ENCODE measurements at regions not wholly inside any gene's neighbourhood (a gene's known extent, or its start where the extent isn't known, plus 50 kb on each side); places are given as distances from the start of the nearest gene placed in this dataset.
"Not testable (repeated sequence)": the region's sequence is repeated elsewhere in the genome, so short reads cannot be mapped to it uniquely, and the experiment has no call there.

GRCh38 chr9:28378231-28378630 lies 805.0 kb upstream of the C9orf72 start:
- no peak for DNase-seq

DNA sequence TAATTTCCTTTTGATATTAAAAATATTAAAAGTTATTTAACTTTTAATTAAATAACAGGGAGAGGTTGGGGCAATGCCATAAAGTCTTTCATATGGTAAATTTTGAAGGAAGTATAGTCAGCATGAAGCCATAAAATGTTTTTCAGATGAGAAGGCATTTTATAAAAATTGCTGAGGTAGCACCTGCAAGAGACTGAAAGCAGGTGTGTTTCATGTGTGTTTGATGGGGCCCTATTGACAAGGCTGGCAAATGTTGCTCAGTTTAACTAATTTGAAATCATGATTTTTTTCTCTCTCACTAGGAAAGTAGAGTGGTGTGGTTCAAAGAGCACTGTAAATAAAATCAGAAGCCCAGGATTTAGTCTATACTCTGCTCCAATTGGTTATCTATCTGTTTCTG lies 805.8 kb upstream of the C9orf72 start:
- no peak for DNase-seq

DNA sequence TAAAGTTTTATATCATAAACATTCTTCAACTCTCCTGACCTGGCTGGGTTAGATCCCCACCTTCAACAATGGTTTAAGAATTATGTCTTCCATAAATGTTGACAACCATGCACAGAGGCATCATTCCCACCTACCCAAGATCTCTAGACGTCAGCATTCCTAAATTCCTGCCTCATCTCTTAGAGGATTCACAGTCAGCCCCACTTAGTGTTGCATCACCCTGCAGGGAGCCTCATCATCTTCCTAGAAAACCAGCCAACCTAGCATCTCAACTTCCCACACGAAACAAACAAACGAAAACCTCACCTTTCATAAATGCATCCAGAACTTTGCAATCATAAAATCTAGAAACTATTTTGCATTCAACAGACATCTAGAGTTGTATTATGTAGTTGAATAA lies 816.1 kb upstream of the C9orf72 start:
- DNase-seq, result no peak

DNA sequence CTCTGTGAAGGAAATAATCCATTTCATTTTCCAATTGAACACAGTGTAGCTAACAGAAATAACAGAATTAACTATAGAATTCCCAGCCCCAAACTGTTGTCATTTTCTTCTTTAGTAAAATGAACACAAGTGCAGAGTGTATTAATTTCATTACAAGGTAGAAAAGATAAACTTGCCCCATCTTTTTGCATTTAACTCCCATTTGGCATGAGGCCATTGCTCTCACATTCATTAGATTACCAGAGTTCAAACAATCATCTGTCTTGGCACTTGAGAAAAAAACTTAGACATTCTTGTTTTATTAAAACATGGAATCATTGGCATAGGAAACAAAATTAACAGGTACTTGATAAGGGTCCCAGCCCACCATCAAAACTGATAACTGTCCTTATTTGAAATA lies 821.5 kb upstream of the C9orf72 start:
- DNase-seq, result no peak

DNA sequence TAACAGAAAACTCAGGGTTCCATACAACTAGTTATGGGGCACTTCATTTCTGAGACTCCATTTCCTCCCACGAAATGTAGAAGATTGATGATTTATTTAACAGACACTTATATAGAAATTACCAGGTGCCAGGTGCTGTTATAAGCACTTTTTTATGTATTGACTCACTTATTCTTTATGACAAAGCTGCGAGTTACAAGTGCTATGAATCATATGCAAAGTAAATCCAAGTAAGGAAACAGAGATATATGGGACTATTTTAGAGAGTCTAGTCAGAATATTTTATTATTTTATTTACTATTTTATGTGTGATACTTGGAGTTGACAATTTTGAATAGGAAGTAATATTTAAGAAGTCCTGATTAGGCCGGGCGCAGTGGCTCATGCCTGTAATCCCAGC lies 822.8 kb upstream of the C9orf72 start:
- DNase-seq, result no peak

DNA sequence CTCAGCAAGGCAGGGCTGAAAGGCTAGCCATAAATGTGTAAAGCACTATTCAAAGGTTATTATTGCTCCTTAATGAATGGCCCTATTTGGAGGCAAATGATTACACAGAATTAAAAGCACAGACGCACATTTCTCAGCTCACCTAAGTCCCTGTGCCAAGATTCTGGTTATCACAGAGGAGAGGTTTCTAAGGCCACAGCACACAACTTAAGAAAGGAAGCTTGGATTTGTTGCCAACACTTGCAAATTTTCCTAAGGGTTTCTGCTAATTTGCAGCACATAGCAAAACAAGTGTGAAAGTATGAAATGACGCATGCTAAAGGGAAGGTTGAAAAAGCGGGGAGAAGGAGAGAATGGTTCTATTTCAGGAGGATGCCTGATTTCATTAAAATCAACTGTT lies 834.1 kb upstream of the C9orf72 start:
- DNase-seq, result no peak

GRCh38 chr9:28409919-28410318 lies 836.6 kb upstream of the C9orf72 start:
- no peak for DNase-seq

DNA sequence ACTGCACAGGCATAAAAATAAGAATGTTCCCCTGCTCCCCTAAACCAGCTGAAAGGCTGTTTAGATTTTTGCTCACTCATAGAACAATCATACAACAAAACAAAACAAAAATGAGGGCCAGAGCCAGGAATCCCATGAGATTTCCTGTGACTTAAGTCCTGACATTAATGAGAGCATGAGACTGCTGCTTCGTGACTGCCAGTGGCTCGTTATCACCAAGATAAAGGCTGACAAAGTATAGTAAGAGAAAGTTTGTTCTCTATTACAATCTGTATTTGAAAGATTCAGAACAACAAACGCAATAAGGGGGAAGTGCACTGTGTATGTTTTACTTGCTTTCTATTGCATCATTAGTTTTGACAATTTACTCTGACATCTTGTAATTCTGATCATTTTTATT lies 837.1 kb upstream of the C9orf72 start:
- no peak for DNase-seq

DNA sequence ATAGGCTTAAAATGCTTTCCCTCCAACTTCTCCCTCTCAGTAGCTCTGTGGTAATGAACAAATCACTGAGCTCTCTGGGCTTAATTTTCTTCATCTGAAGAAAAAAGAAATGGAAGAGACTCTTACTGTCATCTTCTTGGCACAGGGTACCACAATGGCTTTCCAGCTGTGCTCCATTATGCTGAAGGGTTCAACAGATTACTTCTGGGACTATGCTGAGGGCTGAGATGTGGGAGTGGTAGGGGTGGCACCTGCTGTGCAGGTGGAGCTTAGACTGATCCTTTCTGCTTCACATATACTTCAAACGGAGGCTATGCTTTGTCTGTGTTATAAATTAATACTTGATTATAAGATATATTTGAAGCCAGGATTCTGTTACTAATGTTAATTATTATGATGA lies 840.2 kb upstream of the C9orf72 start:
- DNase-seq, result no peak

DNA sequence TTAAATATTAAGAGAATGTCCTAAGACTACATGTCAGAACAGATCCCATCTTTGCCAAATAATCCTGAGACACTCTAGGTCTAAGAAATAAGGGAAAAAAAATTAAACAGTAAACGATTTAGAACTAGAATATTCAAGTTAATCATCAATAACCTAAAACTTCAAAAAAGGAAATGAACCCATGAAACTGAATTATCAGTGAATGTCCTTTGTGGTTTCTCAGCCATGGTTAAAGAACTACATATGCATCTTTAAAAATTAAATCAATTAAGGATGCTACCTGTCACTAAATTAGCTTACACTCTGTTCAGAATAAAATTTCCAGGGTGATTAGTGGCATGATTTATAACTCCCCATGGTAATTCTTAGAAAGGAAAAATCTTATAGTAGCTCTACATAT lies 850.0 kb upstream of the C9orf72 start:
- DNase-seq, result no peak

DNA sequence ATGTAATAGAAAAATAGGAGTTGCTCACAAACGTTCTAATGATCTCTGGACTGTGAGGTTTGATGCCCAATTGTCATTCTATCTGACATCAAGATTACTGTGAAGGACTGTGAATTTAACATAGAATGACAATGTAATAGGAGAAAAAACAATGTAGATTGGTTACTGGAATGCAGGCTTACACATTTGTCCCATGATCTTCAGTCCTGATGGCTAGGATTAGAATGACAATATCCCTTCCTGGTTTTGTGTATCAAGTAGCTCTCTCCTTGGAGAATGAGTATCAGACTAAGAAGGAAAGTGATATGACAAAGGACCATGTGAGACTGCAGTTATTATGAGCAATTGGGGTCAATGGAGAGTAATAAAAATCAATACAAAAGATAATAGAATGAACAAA lies 862.2 kb upstream of the C9orf72 start:
- DNase-seq, result no peak

GRCh38 chr9:28439688-28440087 lies 866.4 kb upstream of the C9orf72 start:
- DNase-seq, result no peak

DNA sequence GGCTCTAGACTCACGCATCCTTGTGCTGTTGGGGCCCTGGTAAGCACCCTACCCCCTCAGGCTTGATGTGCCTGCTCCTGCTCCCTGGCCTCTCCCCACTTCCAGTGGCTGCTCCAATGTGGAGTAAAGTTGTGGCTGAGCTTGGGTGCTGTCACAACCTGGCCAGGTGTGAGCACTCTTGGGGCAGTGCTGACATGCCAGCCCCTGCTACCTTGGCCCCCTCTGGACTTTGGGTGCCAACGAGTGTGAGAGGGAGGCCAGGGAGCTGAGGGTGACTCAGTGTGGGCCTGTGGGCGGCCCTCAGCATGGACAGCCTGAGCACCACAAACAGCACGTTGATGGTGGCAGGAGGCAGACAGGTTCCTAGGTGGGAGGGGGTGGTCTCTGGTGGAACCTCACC lies 870.2 kb upstream of the C9orf72 start:
- no peak for DNase-seq

DNA sequence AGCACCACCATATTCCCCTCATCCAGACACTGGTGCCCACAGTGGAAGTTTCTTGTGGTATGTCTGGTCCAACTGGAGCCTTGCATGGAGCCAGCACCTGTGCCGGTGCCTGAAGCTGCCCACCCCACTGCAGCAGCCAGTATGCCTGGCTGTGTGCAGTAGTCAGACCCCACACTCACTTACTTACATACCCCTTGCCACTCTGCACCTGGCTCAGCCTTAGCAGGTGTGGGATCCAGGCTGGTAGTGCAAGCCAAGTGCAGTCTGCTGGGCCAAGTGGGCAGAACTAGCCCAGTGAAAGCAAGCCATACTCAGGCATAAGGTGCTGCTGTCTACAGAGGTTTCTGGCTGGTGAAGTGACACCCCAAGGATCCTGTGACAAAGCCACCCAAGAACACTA lies 871.4 kb upstream of the C9orf72 start:
- no peak for DNase-seq

DNA sequence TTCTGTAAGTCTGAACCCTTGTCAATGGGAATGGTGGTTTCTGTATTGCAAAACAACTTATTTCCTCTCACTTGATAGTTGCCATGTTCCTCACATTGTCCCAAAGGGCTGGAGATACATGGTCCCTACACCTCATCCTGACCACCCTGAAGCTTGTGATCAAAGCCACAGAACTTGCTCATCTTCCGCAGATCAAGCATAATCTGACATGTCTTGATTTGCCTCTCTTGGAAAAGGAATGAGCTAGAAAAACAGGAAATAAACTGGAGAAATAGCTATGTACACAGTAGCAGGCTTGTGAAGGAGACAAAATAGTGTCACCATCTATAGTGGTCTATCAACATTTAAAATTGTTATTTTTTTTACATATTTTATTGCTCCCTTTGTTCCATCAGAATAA lies 871.9 kb upstream of the C9orf72 start:
- no peak for DNase-seq

DNA sequence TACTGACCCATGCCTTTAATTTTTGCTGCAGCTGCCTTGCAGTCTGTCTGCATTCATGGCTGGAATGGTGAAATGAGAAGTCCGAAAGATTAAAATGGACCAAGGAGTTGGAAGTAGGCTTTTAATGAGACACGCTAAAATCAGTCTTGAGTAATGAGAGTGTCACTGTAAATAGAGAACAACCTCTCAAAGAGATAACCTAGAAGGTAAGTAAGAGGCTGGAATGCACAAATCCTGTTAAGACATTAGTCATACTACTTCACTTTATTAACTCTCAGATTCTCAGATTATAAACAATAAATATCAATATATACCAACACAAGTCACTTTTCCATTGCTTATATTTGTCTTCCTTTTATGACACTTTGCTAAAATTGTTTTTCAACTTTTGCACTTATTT lies 880.6 kb upstream of the C9orf72 start:
- DNase-seq, result no peak

GRCh38 chr9:28456861-28457260 lies 883.6 kb upstream of the C9orf72 start:
- DNase-seq, result no peak

DNA sequence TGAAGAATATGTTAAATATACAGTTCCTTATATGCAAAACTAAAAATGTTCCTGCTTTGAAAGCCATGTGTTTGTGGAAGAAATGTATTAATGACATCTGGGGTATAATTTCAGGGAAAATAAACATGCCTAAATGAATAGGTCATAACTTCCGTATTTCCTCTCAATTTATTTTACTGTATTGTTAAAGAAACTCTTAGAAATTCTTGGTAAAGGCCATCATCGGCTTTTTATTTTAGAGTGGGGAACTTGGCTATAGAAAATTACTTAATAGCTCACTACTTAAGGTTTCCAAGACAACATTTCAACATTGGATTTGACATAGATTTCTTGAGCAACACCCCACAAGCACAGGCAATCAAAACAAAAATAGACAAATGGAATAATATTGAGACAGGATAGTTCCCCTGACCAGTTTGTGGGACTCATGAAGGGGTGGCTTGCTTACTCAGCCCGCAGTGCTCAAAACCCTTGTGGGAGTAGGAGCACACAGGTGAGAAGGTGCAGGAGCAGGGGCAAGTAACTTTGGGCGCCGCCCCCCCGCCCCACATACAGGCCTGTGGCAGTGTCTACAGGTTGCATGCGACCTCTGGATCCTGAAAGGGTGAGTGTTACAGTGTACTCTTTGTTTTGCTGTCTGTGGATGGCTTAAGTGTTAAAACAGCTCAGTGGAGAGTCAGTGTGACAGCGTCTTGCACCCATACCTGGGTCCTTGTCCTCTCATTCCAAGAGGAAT lies 891.4 kb upstream of the C9orf72 start:
- no peak for DNase-seq

- DNase-seq, result no peak
These were observed 898.0 kb upstream of the C9orf72 start for GRCh38 chr9:28471261-28471660.

GRCh38 chr9:28487561-28487960 lies 914.3 kb upstream of the C9orf72 start:
- no peak for DNase-seq

- DNase-seq, result no peak
These were observed 917.8 kb upstream of the C9orf72 start for GRCh38 chr9:28491121-28491520.

DNA sequence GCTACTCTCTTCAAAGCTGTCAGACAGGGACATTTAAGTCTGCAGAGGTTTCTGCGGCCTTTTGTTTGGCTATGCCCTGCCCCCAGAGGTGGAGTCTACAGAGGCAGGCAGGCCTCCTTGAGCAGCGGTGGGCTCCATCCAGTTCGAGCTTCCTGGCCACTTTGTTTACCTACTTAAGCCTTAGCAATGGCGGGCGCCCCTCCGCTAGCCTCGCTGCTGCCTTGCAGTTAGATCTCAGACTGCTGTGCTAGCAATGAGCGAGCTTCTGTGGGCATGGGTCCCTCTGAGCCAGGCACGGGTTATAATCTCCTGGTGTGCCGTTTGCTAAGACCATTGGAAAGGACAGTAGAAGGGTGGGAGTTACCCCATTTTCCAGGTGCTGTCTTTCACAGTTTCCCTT lies 924.9 kb upstream of the C9orf72 start:
- not testable (repeated sequence) for DNase-seq

GRCh38 chr9:28502189-28502588 lies 928.9 kb upstream of the C9orf72 start:
- DNase-seq, result no peak

GRCh38 chr9:28502741-28503140 lies 929.5 kb upstream of the C9orf72 start:
- no peak for DNase-seq

DNA sequence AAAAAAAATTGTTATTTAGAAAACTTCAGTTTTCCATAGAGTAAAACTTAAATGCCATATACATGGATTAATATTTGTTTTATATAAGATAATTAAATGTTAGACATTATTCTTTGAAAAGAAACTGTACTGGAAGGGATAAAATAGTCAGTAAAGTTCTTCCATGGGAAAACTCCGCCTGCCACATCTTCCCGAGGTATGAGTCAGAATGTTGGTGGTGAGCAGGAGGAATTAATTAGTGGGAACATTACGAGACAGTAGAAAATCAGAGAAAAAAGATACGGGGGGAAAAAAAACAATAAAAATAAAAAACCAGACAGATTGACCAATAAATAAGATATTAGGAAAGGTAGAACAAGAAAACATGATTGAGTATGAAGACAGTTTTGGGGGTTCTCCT lies 930.3 kb upstream of the C9orf72 start:
- DNase-seq, result no peak

DNA sequence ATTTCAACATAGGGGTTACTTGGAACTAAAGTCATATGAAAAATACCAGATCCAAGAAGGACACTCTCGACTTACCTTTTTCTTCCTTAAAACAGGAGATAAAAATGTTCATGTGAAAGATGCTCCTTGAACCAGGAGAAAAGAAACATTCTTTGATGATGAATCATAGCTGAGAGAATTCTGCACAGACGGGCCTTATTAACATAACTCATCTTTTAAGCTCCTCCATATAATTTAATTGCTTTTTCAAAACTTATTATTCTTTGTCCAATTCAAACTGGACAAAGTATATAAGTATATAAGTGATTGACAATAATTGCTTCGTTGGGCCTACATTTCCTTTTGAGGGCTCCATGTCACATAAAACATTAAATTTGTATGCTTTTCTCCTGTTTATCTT lies 945.2 kb upstream of the C9orf72 start:
- DNase-seq, result no peak

Data from amniotic stem cell (primary cell).